ENCODE measurements at regions not wholly inside any gene's neighbourhood (a gene's known extent, or its start where the extent isn't known, plus 50 kb on each side); places are given as distances from the start of the nearest gene placed in this dataset.

DNA sequence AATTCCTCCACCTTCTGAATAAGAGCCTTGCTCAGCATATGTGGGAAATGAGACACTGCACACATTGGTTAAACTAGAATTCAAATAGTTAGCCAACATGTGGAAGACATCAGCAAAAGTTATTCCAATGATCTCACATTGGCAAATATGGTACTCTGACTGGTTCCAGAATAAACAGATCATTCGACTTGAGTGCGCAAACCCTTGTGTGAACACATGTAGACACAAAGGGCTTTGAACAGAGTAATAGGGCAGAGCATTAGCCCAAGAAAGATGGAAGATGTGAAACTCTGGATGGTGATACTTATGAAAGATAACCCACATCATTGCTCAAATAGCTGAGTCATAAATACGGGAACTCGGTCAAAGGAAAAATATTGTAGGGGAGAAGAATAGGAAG lies 1133.4 kb upstream of the SEL1L start:
- TF ChIP-seq, protein P1, sequence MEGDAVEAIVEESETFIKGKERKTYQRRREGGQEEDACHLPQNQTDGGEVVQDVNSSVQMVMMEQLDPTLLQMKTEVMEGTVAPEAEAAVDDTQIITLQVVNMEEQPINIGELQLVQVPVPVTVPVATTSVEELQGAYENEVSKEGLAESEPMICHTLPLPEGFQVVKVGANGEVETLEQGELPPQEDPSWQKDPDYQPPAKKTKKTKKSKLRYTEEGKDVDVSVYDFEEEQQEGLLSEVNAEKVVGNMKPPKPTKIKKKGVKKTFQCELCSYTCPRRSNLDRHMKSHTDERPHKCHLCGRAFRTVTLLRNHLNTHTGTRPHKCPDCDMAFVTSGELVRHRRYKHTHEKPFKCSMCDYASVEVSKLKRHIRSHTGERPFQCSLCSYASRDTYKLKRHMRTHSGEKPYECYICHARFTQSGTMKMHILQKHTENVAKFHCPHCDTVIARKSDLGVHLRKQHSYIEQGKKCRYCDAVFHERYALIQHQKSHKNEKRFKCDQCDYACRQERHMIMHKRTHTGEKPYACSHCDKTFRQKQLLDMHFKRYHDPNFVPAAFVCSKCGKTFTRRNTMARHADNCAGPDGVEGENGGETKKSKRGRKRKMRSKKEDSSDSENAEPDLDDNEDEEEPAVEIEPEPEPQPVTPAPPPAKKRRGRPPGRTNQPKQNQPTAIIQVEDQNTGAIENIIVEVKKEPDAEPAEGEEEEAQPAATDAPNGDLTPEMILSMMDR (IDR thresholded peaks at IDR 0.05; ENCODE audit: insufficient read depth, low read length), result no peak
- TF ChIP-seq POLR2AphosphoS5 (IDR thresholded peaks at IDR 0.05; ENCODE audit: low read depth), result no peak
- TF ChIP-seq GABPA (IDR thresholded peaks at IDR 0.05; ENCODE audit: low read depth), result no peak
- TF ChIP-seq, protein P2, sequence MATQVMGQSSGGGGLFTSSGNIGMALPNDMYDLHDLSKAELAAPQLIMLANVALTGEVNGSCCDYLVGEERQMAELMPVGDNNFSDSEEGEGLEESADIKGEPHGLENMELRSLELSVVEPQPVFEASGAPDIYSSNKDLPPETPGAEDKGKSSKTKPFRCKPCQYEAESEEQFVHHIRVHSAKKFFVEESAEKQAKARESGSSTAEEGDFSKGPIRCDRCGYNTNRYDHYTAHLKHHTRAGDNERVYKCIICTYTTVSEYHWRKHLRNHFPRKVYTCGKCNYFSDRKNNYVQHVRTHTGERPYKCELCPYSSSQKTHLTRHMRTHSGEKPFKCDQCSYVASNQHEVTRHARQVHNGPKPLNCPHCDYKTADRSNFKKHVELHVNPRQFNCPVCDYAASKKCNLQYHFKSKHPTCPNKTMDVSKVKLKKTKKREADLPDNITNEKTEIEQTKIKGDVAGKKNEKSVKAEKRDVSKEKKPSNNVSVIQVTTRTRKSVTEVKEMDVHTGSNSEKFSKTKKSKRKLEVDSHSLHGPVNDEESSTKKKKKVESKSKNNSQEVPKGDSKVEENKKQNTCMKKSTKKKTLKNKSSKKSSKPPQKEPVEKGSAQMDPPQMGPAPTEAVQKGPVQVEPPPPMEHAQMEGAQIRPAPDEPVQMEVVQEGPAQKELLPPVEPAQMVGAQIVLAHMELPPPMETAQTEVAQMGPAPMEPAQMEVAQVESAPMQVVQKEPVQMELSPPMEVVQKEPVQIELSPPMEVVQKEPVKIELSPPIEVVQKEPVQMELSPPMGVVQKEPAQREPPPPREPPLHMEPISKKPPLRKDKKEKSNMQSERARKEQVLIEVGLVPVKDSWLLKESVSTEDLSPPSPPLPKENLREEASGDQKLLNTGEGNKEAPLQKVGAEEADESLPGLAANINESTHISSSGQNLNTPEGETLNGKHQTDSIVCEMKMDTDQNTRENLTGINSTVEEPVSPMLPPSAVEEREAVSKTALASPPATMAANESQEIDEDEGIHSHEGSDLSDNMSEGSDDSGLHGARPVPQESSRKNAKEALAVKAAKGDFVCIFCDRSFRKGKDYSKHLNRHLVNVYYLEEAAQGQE (IDR thresholded peaks at IDR 0.05; ENCODE audit: insufficient replicate concordance, low read depth), result no peak
